Lung (tissue), 11 donors: ENCODE measurements at regions not wholly inside any gene's neighbourhood (a gene's known extent, or its start where the extent isn't known, plus 50 kb on each side); places are given as distances from the start of the nearest gene placed in this dataset.
A peak's percentile ranks its signal among the peaks of the same experiment; 100 is the strongest.

Experiments
- ATAC-seq: fragments of 200-7000 bp; cut with Tn5 transposase; one replicate; pipeline ENCODE4 v1.9.1; 2020; ENCODE audit warnings: moderate number of reproducible peaks; ENCODE audit not compliant: insufficient read depth, low FRiP score
- DNase-seq, 3 donors: peaks; one replicate each; pipeline ENCODE4 v3.0.0-alpha.2; 2013 to 2017
- H3K27ac ChIP-seq, 2 donors: one replicate each; pipeline ENCODE4 v1.5.1; 2013; ENCODE audit warnings: mild to moderate bottlenecking in 2 of 2, moderate library complexity in 2 of 2, control low read depth in 1 of 2, inconsistent platforms in 1 of 2, low read depth in 1 of 2, low read length in 1 of 2
- H3K27me3 ChIP-seq, 3 donors: one replicate each; pipeline ENCODE4 v1.5.1; 2013; ENCODE audit warnings: low read length in 2 of 3; ENCODE audit not compliant: control insufficient read depth in 3 of 3, insufficient read depth in 3 of 3
- H3K36me3 ChIP-seq, 4 donors: one replicate each; pipeline ENCODE4 v1.5.1; 2013; ENCODE audit warnings: low read length in 4 of 4, mild to moderate bottlenecking in 1 of 4, moderate library complexity in 1 of 4; ENCODE audit not compliant: control insufficient read depth in 4 of 4, insufficient read depth in 4 of 4
- H3K4me1 ChIP-seq, 5 donors: one replicate each; pipeline ENCODE4 v1.5.1; 2013; ENCODE audit warnings: low read length in 5 of 5, mild to moderate bottlenecking in 2 of 5, moderate library complexity in 1 of 5; ENCODE audit not compliant: control insufficient read depth in 5 of 5, insufficient read depth in 5 of 5
- H3K4me3 ChIP-seq: one replicate; pipeline ENCODE4 v1.5.1; 2013; ENCODE audit warnings: mild to moderate bottlenecking, control low read depth, moderate library complexity
- H3K9ac ChIP-seq, 2 donors: one replicate each; pipeline ENCODE4 v1.5.1; 2013; ENCODE audit warnings: low read length in 2 of 2, control low read depth in 1 of 2; ENCODE audit not compliant: insufficient read depth in 1 of 2
- H3K9me3 ChIP-seq, 4 donors: one replicate each; pipeline ENCODE4 v1.5.1; 2013; ENCODE audit warnings: low read length in 3 of 4, mild to moderate bottlenecking in 1 of 4, moderate library complexity in 1 of 4; ENCODE audit not compliant: control insufficient read depth in 4 of 4, insufficient read depth in 3 of 4
- CTCF ChIP-seq: IDR thresholded peaks from 2 replicates; pipeline ENCODE4 v1.5.1; 2012; ENCODE audit warnings: mild to moderate bottlenecking; ENCODE audit errors: control extremely low read depth, extremely low read depth
- WGBS, 2 donors: extraction: QIAGEN DNeasy Blood & Tissue Kit; methylation state at CpG; one replicate each; pipeline ENCODE4 v1.1.7; 2013; 5-methylcytosine and 5-hydroxymethylcytosine counted together
- donor health status: control.
- donor health status: control.
- donor health status: Bipolar disorder and iron deficiency.
- donor health status: healthy.
- donor health status: DM: yes; HTN: yes; CAD: no.

- ATAC-seq (no peak), DNase-seq (no peak)
- Histone ChIP-seq H3K27me3 (no peaks in the 10 kb centered on the region), H3K4me3 (no peak overlapping the region), H3K27ac (no peak overlapping the region), H3K36me3 (no peaks in the 10 kb centered on the region), H3K4me1 (peaks cover 0 to 4% (median 0%) of the 10 kb centered on the region in 5 donors), H3K9me3 (no peaks in the 10 kb centered on the region), H3K9ac (no peak overlapping the region)
- TF ChIP-seq CTCF: no peak
Observed at GRCh38 chr15:81962482-81962881, 83.3 kb downstream of the MEX3B start.

GRCh38 chr15:81959196-81959595 lies 86.6 kb downstream of the MEX3B start:
- Histone ChIP-seq H3K4me3 (no peak overlapping the region), H3K27me3 (no peaks in the 10 kb centered on the region), H3K36me3 (no peaks in the 10 kb centered on the region), H3K4me1 (peaks cover 0 to 4% (median 0%) of the 10 kb centered on the region in 5 donors), H3K9ac (no peak overlapping the region), H3K9me3 (no peaks in the 10 kb centered on the region), H3K27ac (no peak overlapping the region)
- no peak for ATAC-seq
- 78 to 83% methylated on average over 3 of the region's 3 CpGs for WGBS, 2 donors
- no peak for TF ChIP-seq CTCF
- DNase-seq: no peak

- Histone ChIP-seq H3K4me1 (peaks cover 0 to 4% (median 0%) of the 10 kb centered on the region in 5 donors), H3K27ac (no peak overlapping the region), H3K4me3 (no peak overlapping the region), H3K9ac (no peak overlapping the region), H3K36me3 (no peaks in the 10 kb centered on the region), H3K27me3 (no peaks in the 10 kb centered on the region), H3K9me3 (no peaks in the 10 kb centered on the region)
- DNase-seq (no peak), ATAC-seq (no peak)
- whole genome bisulfite sequencing, 2 donors: 90 to 94% methylated on average over 4 of the region's 4 CpGs
- no peak for TF ChIP-seq CTCF
Observed at GRCh38 chr15:81957698-81958097, 88.1 kb downstream of the MEX3B start.

- H3K27me3 ChIP-seq: no peaks in the 10 kb centered on the region
- WGBS, 2 donors: 84 to 90% methylated on average over 6 of the region's 6 CpGs
- no peaks in the 10 kb centered on the region for H3K9me3 ChIP-seq
- no peak overlapping the region for H3K4me3 ChIP-seq
- peak in 2 of 3 donors; percentile 6 to 12 for DNase-seq
- H3K4me1 ChIP-seq: peaks cover 0 to 4% (median 0%) of the 10 kb centered on the region in 5 donors
- H3K9ac ChIP-seq: no peak overlapping the region
- no peaks in the 10 kb centered on the region for H3K36me3 ChIP-seq
- no peak for ATAC-seq
- TF ChIP-seq CTCF: no peak
- no peak overlapping the region for H3K27ac ChIP-seq
Observed at GRCh38 chr15:81955382-81956062, 90.3 kb downstream of the MEX3B start.
